ENCODE measurements at regions not wholly inside any gene's neighbourhood (a gene's known extent, or its start where the extent isn't known, plus 50 kb on each side); places are given as distances from the start of the nearest gene placed in this dataset.

DNA sequence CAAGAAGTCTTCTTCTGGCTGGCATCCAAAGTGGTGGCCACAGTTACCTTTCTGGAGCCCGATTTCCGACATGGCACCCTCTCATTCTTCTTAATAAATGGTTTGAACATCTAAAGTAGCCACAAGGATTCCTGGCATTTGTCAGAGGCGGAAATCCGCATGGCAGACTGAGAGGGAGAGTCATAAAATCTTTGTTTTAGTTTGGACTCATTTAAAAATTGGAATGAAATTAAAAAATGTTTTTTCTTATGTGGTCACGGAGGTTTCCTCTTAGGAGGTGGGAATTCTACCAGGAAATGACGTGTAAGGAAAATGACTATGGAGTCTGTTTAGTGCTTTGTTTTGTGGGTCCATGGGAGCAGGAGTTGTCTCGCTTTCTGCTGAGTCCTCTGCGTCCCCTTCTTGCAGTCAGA is 133.0 kb upstream of the PTCH1 start:
- no peak overlapping the region for H3K27ac ChIP-seq (ENCODE audit: low read depth, low read length, poor library complexity, severe bottlenecking)
- POLR2A ChIA-PET (ENCODE audit: low non-redundant PET): no interaction called here
- TF ChIP-seq, protein P1, sequence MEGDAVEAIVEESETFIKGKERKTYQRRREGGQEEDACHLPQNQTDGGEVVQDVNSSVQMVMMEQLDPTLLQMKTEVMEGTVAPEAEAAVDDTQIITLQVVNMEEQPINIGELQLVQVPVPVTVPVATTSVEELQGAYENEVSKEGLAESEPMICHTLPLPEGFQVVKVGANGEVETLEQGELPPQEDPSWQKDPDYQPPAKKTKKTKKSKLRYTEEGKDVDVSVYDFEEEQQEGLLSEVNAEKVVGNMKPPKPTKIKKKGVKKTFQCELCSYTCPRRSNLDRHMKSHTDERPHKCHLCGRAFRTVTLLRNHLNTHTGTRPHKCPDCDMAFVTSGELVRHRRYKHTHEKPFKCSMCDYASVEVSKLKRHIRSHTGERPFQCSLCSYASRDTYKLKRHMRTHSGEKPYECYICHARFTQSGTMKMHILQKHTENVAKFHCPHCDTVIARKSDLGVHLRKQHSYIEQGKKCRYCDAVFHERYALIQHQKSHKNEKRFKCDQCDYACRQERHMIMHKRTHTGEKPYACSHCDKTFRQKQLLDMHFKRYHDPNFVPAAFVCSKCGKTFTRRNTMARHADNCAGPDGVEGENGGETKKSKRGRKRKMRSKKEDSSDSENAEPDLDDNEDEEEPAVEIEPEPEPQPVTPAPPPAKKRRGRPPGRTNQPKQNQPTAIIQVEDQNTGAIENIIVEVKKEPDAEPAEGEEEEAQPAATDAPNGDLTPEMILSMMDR (conservative IDR thresholded peaks at IDR 0.05; ENCODE audit: low read depth, low read length): no peak
- no peak for TF ChIP-seq EZH2 (IDR thresholded peaks at IDR 0.05; ENCODE audit: borderline replicate concordance, low read depth, low read length, poor library complexity, severe bottlenecking)
- CTCF ChIA-PET: no interaction called here
- BruUV-seq (replicated peaks): no TSS peak
- H3K27me3 ChIP-seq (replicated peaks; ENCODE audit: insufficient read depth, low read depth, low read length, poor library complexity): no peaks in the 10 kb centered on the region
- no peak overlapping the region for H3K4me3 ChIP-seq (ENCODE audit: low read depth, low read length, poor library complexity, severe bottlenecking)
- DNase-seq (ENCODE audit: low spot score): no peak
- intact Hi-C loops (cut with micrococcal nuclease; ENCODE audit: unreplicated experiment): no loop called here
- H3K4me1 ChIP-seq (ENCODE audit: insufficient read depth, low read length, poor library complexity, severe bottlenecking): no peaks in the 10 kb centered on the region
- no peaks in the 10 kb centered on the region for H3K9me3 ChIP-seq (ENCODE audit: low read depth, low read length, poor library complexity, severe bottlenecking)
- no peaks in the 10 kb centered on the region for H3K36me3 ChIP-seq (ENCODE audit: insufficient read depth, low read length, poor library complexity, severe bottlenecking)

DNA sequence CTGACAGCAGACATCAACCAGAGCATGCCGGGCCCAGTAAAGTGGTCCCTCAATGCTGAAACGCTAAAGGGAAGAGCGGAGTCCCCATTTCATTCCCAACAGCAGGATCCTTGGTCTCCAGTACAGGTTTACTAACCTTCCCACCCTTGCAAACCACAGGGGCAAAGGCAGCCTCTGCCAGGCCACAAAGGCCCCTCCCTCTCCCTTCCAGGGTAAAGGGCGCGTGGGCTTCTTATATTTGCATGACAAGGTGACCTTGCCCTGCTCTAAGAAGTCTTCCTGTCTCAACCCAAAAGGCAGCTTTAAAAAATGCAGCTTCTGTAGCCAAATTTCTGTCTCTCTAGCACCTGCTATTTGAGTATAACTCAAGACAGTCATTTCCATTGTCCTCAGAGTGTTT is 131.5 kb upstream of the PTCH1 start:
- ChIA-PET POLR2A (ENCODE audit: low non-redundant PET) (no interaction called here), CTCF (no interaction called here)
- no peaks in the 10 kb centered on the region for H3K27me3 ChIP-seq (replicated peaks; ENCODE audit: insufficient read depth, low read depth, low read length, poor library complexity)
- no peak for TF ChIP-seq EZH2 (IDR thresholded peaks at IDR 0.05; ENCODE audit: borderline replicate concordance, low read depth, low read length, poor library complexity, severe bottlenecking)
- TF ChIP-seq, protein P1 (conservative IDR thresholded peaks at IDR 0.05; ENCODE audit: low read depth, low read length): no peak
- H3K4me3 ChIP-seq (ENCODE audit: low read depth, low read length, poor library complexity, severe bottlenecking): no peak overlapping the region
- H3K4me1 ChIP-seq (ENCODE audit: insufficient read depth, low read length, poor library complexity, severe bottlenecking): no peaks in the 10 kb centered on the region
- no peak for DNase-seq (ENCODE audit: low spot score)
- no peaks in the 10 kb centered on the region for H3K9me3 ChIP-seq (ENCODE audit: low read depth, low read length, poor library complexity, severe bottlenecking)
- intact Hi-C loops (cut with micrococcal nuclease; ENCODE audit: unreplicated experiment): no loop called here
- no peak overlapping the region for H3K27ac ChIP-seq (ENCODE audit: low read depth, low read length, poor library complexity, severe bottlenecking)
- BruUV-seq (replicated peaks): no TSS peak
- H3K36me3 ChIP-seq (ENCODE audit: insufficient read depth, low read length, poor library complexity, severe bottlenecking): no peaks in the 10 kb centered on the region

- Histone ChIP-seq H3K9me3 (ENCODE audit: low read depth, low read length, poor library complexity, severe bottlenecking) (no peaks in the 10 kb centered on the region), H3K27ac (ENCODE audit: low read depth, low read length, poor library complexity, severe bottlenecking) (no peak overlapping the region), H3K4me3 (ENCODE audit: low read depth, low read length, poor library complexity, severe bottlenecking) (no peak overlapping the region), H3K27me3 (replicated peaks; ENCODE audit: insufficient read depth, low read depth, low read length, poor library complexity) (no peaks in the 10 kb centered on the region), H3K4me1 (ENCODE audit: insufficient read depth, low read length, poor library complexity, severe bottlenecking) (peaks cover 3% of the 10 kb centered on the region), H3K36me3 (ENCODE audit: insufficient read depth, low read length, poor library complexity, severe bottlenecking) (no peaks in the 10 kb centered on the region)
- TF ChIP-seq EZH2 (IDR thresholded peaks at IDR 0.05; ENCODE audit: borderline replicate concordance, low read depth, low read length, poor library complexity, severe bottlenecking): no peak
- TF ChIP-seq, protein P1 (conservative IDR thresholded peaks at IDR 0.05; ENCODE audit: low read depth, low read length): no peak
- intact Hi-C loops (cut with micrococcal nuclease; ENCODE audit: unreplicated experiment): no loop called here
- no TSS peak for BruUV-seq (replicated peaks)
- DNase-seq (ENCODE audit: low spot score): no peak
- CTCF ChIA-PET: no interaction called here
- POLR2A ChIA-PET (ENCODE audit: low non-redundant PET): no interaction called here
These were observed 129.2 kb upstream of the PTCH1 start for GRCh38 chr9:95645992-95646391.

All from A673 (cell line).